Right forelimb (tissue), 1 donor: ENCODE measurements at regions not wholly inside any gene's neighbourhood (a gene's known extent, or its start where the extent isn't known, plus 50 kb on each side); places are given as distances from the start of the nearest gene placed in this dataset.

Experiments
- DNase-seq: peaks from one replicate; pipeline ENCODE4 v3.0.0-alpha.2; 2018

DNA sequence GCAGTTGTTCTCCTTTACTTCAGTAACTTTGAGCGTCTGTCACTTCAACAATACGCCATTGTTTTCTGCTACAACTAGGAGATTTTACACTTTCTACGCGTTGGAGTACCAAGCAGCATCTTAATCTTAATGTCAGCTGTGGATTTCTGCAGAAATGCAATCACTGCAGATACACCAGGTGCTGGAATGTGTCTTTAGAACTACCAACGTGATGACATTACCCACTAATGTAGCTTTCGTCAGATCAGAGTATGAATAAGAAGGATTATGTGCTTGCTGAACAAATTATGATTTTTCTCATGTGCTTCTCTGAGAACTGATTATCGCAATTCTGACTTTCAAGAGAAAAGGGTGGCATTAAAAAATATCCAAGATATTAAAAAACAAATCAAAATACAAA is 77.5 kb upstream of the CNTN3 start:
- no peak for DNase-seq

DNA sequence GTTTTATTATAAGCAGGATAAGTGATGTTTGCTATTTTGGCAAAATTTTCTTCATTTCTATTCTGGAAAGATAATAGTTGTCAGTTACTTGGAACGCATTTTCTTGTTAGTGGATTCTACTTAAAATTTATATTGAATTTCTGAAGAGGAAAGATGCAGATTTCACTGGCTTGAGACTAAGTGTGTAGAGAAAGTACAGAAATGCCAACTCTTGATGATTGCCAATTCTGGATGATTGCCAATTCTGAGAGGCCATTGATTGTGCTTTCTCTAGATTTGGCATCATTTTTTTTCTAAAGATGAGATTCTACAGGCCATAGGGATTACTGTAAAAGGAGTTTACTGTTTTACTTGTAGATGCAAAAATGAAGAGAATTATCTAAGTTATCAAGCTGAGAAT is 58.9 kb upstream of the CNTN3 start:
- no peak for DNase-seq

- no peak for DNase-seq
These were observed 50.1 kb upstream of the CNTN3 start for GRCh38 chr3:74664606-74665005.
